H9 (cell line): ENCODE measurements at regions not wholly inside any gene's neighbourhood (a gene's known extent, or its start where the extent isn't known, plus 50 kb on each side); places are given as distances from the start of the nearest gene placed in this dataset.

ENCODE experiments used
- DNase-seq: peaks from one replicate; pipeline ENCODE4 v3.0.0-alpha.2; 2017
- H2AFZ ChIP-seq: one replicate; pipeline ENCODE4 v1.6.1; 2013; ENCODE audit warnings: mild to moderate bottlenecking, low read length, control low read depth, moderate library complexity
- H2AK5ac ChIP-seq: 2 replicates; pipeline ENCODE4 v1.6.1; 2013; ENCODE audit warnings: low read length, control low read depth, mixed read lengths; ENCODE audit not compliant: insufficient read length
- H2BK120ac ChIP-seq: one replicate; pipeline ENCODE4 v1.6.1; 2013; ENCODE audit warnings: low read depth, mild to moderate bottlenecking, low read length, control low read depth, inconsistent platforms; ENCODE audit not compliant: poor library complexity, severe bottlenecking
- H2BK12ac ChIP-seq: 2 replicates; pipeline ENCODE4 v1.6.1; 2013; ENCODE audit warnings: low read length, control low read depth, mixed read lengths, low read depth; ENCODE audit not compliant: insufficient read length
- H2BK15ac ChIP-seq: 2 replicates; pipeline ENCODE4 v1.6.1; 2013; ENCODE audit warnings: low read depth, low read length, control low read depth
- H2BK20ac ChIP-seq: one replicate; pipeline ENCODE4 v1.6.1; 2013; ENCODE audit warnings: low read depth, mild to moderate bottlenecking, low read length, control low read depth, inconsistent platforms; ENCODE audit not compliant: poor library complexity, severe bottlenecking
- H2BK5ac ChIP-seq: 2 replicates; pipeline ENCODE4 v1.6.1; 2013; ENCODE audit warnings: low read length, control low read depth, mixed read lengths; ENCODE audit not compliant: insufficient read length
- H3K14ac ChIP-seq: 2 replicates; pipeline ENCODE4 v1.6.1; 2013; ENCODE audit warnings: low read length, control low read depth; ENCODE audit not compliant: insufficient read depth
- H3K18ac ChIP-seq: 2 replicates; pipeline ENCODE4 v1.6.1; 2013; ENCODE audit warnings: low read depth, mild to moderate bottlenecking, mixed read lengths, low read length, control low read depth; ENCODE audit not compliant: insufficient read length
- H3K23ac ChIP-seq: 2 replicates; pipeline ENCODE4 v1.6.1; 2013; ENCODE audit warnings: low read length, control low read depth, mixed read lengths, low read depth; ENCODE audit not compliant: insufficient read length
- H3K23me2 ChIP-seq: 2 replicates; pipeline ENCODE4 v1.6.1; 2013; ENCODE audit warnings: low read depth, mild to moderate bottlenecking, mixed read lengths, low read length, control low read depth; ENCODE audit not compliant: insufficient read length, poor library complexity, severe bottlenecking
- H3K27ac ChIP-seq: 2 replicates; pipeline ENCODE4 v1.5.1; 2013; ENCODE audit warnings: low read length, control low read depth, mixed read lengths, low read depth; ENCODE audit not compliant: insufficient read length
- H3K27me3 ChIP-seq: 2 replicates; pipeline ENCODE4 v1.6.1; 2013; ENCODE audit warnings: low read length, control low read depth, inconsistent platforms; ENCODE audit not compliant: insufficient read depth
- H3K4ac ChIP-seq: 2 replicates; pipeline ENCODE4 v1.6.1; 2013; ENCODE audit warnings: low read depth, mild to moderate bottlenecking, control low read depth, inconsistent platforms, low read length, moderate library complexity
- H3K4me1 ChIP-seq: 2 replicates; pipeline ENCODE4 v1.6.1; 2013; ENCODE audit warnings: low read length, control low read depth, inconsistent platforms; ENCODE audit not compliant: insufficient read depth
- H3K4me2 ChIP-seq: 2 replicates; pipeline ENCODE4 v1.6.1; 2013; ENCODE audit warnings: low read length, control low read depth, mixed read lengths; ENCODE audit not compliant: insufficient read length, insufficient read depth
- H3K56ac ChIP-seq: 2 replicates; pipeline ENCODE4 v1.6.1; 2013; ENCODE audit warnings: low read depth, mild to moderate bottlenecking, mixed read lengths, low read length, control low read depth; ENCODE audit not compliant: insufficient read length
- H3K79me1 ChIP-seq: 2 replicates; pipeline ENCODE4 v1.6.1; 2013; ENCODE audit warnings: low read depth, mild to moderate bottlenecking, moderate library complexity, low read length, control low read depth, inconsistent platforms; ENCODE audit not compliant: insufficient read depth, poor library complexity, severe bottlenecking
- H3K79me2 ChIP-seq: 2 replicates; pipeline ENCODE4 v1.6.1; 2013; ENCODE audit warnings: low read length, control low read depth, inconsistent platforms; ENCODE audit not compliant: insufficient read depth
- H3K9ac ChIP-seq: 2 replicates; pipeline ENCODE4 v1.6.1; 2013; ENCODE audit warnings: low read length, control low read depth, mixed read lengths; ENCODE audit not compliant: insufficient read length; ENCODE audit errors: extremely low read depth
- H3K9me3 ChIP-seq: one replicate; pipeline ENCODE4 v1.6.1; 2013; ENCODE audit warnings: low read depth, low read length, inconsistent platforms; ENCODE audit not compliant: control insufficient read depth
- H3T11ph ChIP-seq: one replicate; pipeline ENCODE4 v1.6.1; 2013; ENCODE audit warnings: mild to moderate bottlenecking, low read length, control low read depth, inconsistent platforms
- H4K20me1 ChIP-seq: one replicate; pipeline ENCODE4 v1.6.1; 2013; ENCODE audit not compliant: control insufficient read depth, insufficient read length, insufficient read depth
- H4K5ac ChIP-seq: 2 replicates; pipeline ENCODE4 v1.6.1; 2013; ENCODE audit warnings: low read depth, mild to moderate bottlenecking, mixed read lengths, low read length, control low read depth; ENCODE audit not compliant: insufficient read length
- H4K8ac ChIP-seq: replicated peaks from 2 replicates; pipeline ENCODE4 v1.6.1; 2013; ENCODE audit warnings: low read length, control low read depth, mixed read lengths, low read depth; ENCODE audit not compliant: insufficient read length
- H4K91ac ChIP-seq: 2 replicates; pipeline ENCODE4 v1.6.1; 2013; ENCODE audit warnings: low read depth, mild to moderate bottlenecking, moderate library complexity, mixed read lengths, low read length, control low read depth; ENCODE audit not compliant: insufficient read length
- H3K27ac Mint-ChIP-seq, 3 experiments: 2 replicates in 2 of 3; 3 replicates in 1 of 3; pipeline ENCODE4 v1.8.0; 2020 to 2021; ENCODE audit warnings: mixed read lengths in 3 of 3, mild to moderate bottlenecking in 1 of 3, moderate library complexity in 1 of 3
- H3K27me3 Mint-ChIP-seq: 2 replicates; pipeline ENCODE4 v1.8.0; 2021; ENCODE audit warnings: low read depth, mild to moderate bottlenecking, moderate library complexity, mixed read lengths
- H3K36me3 Mint-ChIP-seq, 3 experiments: 2 replicates in 2 of 3; 3 replicates in 1 of 3; pipeline ENCODE4 v1.8.0; 2020 to 2021; ENCODE audit warnings: low read depth in 3 of 3, mixed read lengths in 3 of 3; ENCODE audit not compliant: insufficient read depth in 1 of 3
- H3K4me1 Mint-ChIP-seq, 2 experiments: 2 replicates each; pipeline ENCODE4 v1.8.0; 2020; ENCODE audit warnings: mixed read lengths in 2 of 2
- H3K4me3 Mint-ChIP-seq, 2 experiments: 2 replicates in 1 of 2; 3 replicates in 1 of 2; pipeline ENCODE4 v1.8.0; 2020 to 2021; ENCODE audit warnings: mild to moderate bottlenecking in 2 of 2, mixed read lengths in 2 of 2, moderate library complexity in 1 of 2
- H3K9me3 Mint-ChIP-seq, 2 experiments: 2 replicates in 1 of 2; 3 replicates in 1 of 2; pipeline ENCODE4 v1.8.0; 2020; ENCODE audit warnings: mild to moderate bottlenecking in 2 of 2, mixed read lengths in 2 of 2, moderate library complexity in 1 of 2
- CTCF ChIP-seq: fragments of 200-600 bp; sonication (generic); conservative IDR thresholded peaks from 3 replicates; pipeline ENCODE4 v1.8.0; 2021; ENCODE audit warnings: antibody characterized with exemption, mild to moderate bottlenecking
- WGBS: extraction: QIAGEN DNeasy Blood & Tissue Kit; methylation state at CpG from one replicate; pipeline ENCODE4 v1.1.7; 2013; ENCODE audit warnings: missing lambda C conversion rate, low lambda C conversion rate, mixed read lengths; ENCODE audit not compliant: insufficient read length; ENCODE audit errors: extremely low coverage; 5-methylcytosine and 5-hydroxymethylcytosine counted together

- H3K9me3 ChIP-seq, result no peaks in the 10 kb centered on the region
- no peak overlapping the region for H2BK120ac ChIP-seq
- no peaks in the 10 kb centered on the region for H3K79me2 ChIP-seq
- no peak overlapping the region for H3K14ac ChIP-seq
- no peak overlapping the region for H2BK12ac ChIP-seq
- Mint-ChIP-seq H3K4me1 (peaks cover 14 to 19% of the 10 kb centered on the region in 2 experiments), H3K27ac (no peak overlapping the region), H3K4me3 (no peak overlapping the region), H3K27me3 (peaks cover 3% of the 10 kb centered on the region; the same call in 1 of the 2 replicates), H3K36me3 (no peaks in the 10 kb centered on the region), H3K9me3 (no peaks in the 10 kb centered on the region)
- TF ChIP-seq CTCF, result peak; percentile 74
- H3K79me1 ChIP-seq, result no peaks in the 10 kb centered on the region
- no peaks in the 10 kb centered on the region for H3K27me3 ChIP-seq
- no peak overlapping the region for H4K8ac ChIP-seq
- H3K4me1 ChIP-seq, result no peaks in the 10 kb centered on the region; the same call in 1 of the 2 replicates
- no CpG with 5 or more reads among the region's 5 CpGs for WGBS
- H2AK5ac ChIP-seq, result no peak overlapping the region
- H3K23ac ChIP-seq, result no peak overlapping the region
- no peak overlapping the region for H2BK5ac ChIP-seq
- no peak overlapping the region for H3K4me2 ChIP-seq
- H3K27ac ChIP-seq, result no peak overlapping the region
- H3K56ac ChIP-seq, result no peak overlapping the region
- no peak overlapping the region for H3K18ac ChIP-seq
- H4K91ac ChIP-seq, result no peak overlapping the region
- peak; percentile 65 for DNase-seq
- no peaks in the 10 kb centered on the region for H4K20me1 ChIP-seq
- peak overlapping the region; percentile 93 for H2AFZ ChIP-seq
- no peak overlapping the region for H3K9ac ChIP-seq
- H2BK15ac ChIP-seq, result 0 out of 2 replicates have a peak overlapping the region, but pooled peaks have one; percentile 19
- no peaks in the 10 kb centered on the region for H3K23me2 ChIP-seq
- H3T11ph ChIP-seq, result no peak overlapping the region
- H2BK20ac ChIP-seq, result no peak overlapping the region
- H4K5ac ChIP-seq, result no peak overlapping the region
- H3K4ac ChIP-seq, result no peak overlapping the region
Measured at GRCh38 chr4:17173300-17173699, 274.9 kb upstream of the LDB2 start.
